DND-41 (cell line): ENCODE measurements at regions not wholly inside any gene's neighbourhood (a gene's known extent, or its start where the extent isn't known, plus 50 kb on each side); places are given as distances from the start of the nearest gene placed in this dataset.

ENCODE experiments used
- ATAC-seq: fragments of 200-7000 bp; cut with Tn5 transposase; 3 replicates; pipeline ENCODE4 v1.9.1; 2021; ENCODE audit warnings: low read depth; ENCODE audit not compliant: insufficient read depth
- DNase-seq: peaks from one replicate; pipeline ENCODE4 v3.0.0-alpha.2; 2020
- H2AFZ ChIP-seq: 2 replicates; pipeline ENCODE4 v1.6.0; 2012; ENCODE audit warnings: low read depth, low read length
- H3K27ac ChIP-seq: 2 replicates; pipeline ENCODE4 v1.5.1; 2012; ENCODE audit warnings: low read length, inconsistent platforms
- H3K27me3 ChIP-seq: fragments of 200-600 bp; sonication (generic); 2 replicates; pipeline ENCODE4 v1.6.0; 2012; ENCODE audit warnings: low read length, mild to moderate bottlenecking, inconsistent platforms; ENCODE audit not compliant: insufficient read depth, poor library complexity
- H3K36me3 ChIP-seq: 2 replicates; pipeline ENCODE4 v1.5.1; 2012; ENCODE audit warnings: low read length, inconsistent platforms; ENCODE audit not compliant: insufficient read depth
- H3K4me1 ChIP-seq: 2 replicates; pipeline ENCODE4 v1.5.1; 2012; ENCODE audit warnings: mild to moderate bottlenecking, low read length; ENCODE audit not compliant: insufficient read depth
- H3K4me2 ChIP-seq: 2 replicates; pipeline ENCODE4 v1.6.0; 2012; ENCODE audit warnings: mild to moderate bottlenecking, moderate library complexity, low read length, inconsistent platforms; ENCODE audit not compliant: insufficient read depth
- H3K4me3 ChIP-seq, 2 experiments: fragments of 200-600 bp in 1 of 2; shearing (Covaris generic) in 1 of 2; 2 replicates each; pipeline ENCODE4 v1.5.1; 2012 to 2016; ENCODE audit warnings: inconsistent platforms in 2 of 2, low read length in 2 of 2, mild to moderate bottlenecking in 2 of 2, low read depth in 1 of 2, moderate library complexity in 1 of 2
- H3K79me2 ChIP-seq: 2 replicates; pipeline ENCODE4 v1.6.0; 2012; ENCODE audit warnings: low read length, inconsistent platforms; ENCODE audit not compliant: insufficient read depth
- H3K9ac ChIP-seq: 2 replicates; pipeline ENCODE4 v1.6.0; 2012; ENCODE audit warnings: low read depth, mild to moderate bottlenecking, inconsistent platforms, low read length, moderate library complexity
- H3K9me3 ChIP-seq: 2 replicates; pipeline ENCODE4 v1.5.1; 2012; ENCODE audit warnings: low read length, moderate library complexity, mild to moderate bottlenecking, inconsistent platforms; ENCODE audit not compliant: insufficient read depth, severe bottlenecking
- H4K20me1 ChIP-seq: 2 replicates; pipeline ENCODE4 v1.6.0; 2012; ENCODE audit warnings: low read length; ENCODE audit not compliant: insufficient read depth
- EZH2 ChIP-seq: IDR thresholded peaks from 3 replicates; pipeline ENCODE4 v1.6.1; 2012; ENCODE audit warnings: borderline replicate concordance, low read depth, mild to moderate bottlenecking, moderate library complexity, low read length, inconsistent platforms; ENCODE audit not compliant: severe bottlenecking
- TF ChIP-seq, protein P1 (sequence below): IDR thresholded peaks from 2 replicates; pipeline ENCODE4 v1.5.1; 2012; ENCODE audit warnings: borderline replicate concordance, low read length, moderate library complexity, mild to moderate bottlenecking; ENCODE audit not compliant: poor library complexity, severe bottlenecking; ENCODE audit errors: extremely low read depth

DNA sequence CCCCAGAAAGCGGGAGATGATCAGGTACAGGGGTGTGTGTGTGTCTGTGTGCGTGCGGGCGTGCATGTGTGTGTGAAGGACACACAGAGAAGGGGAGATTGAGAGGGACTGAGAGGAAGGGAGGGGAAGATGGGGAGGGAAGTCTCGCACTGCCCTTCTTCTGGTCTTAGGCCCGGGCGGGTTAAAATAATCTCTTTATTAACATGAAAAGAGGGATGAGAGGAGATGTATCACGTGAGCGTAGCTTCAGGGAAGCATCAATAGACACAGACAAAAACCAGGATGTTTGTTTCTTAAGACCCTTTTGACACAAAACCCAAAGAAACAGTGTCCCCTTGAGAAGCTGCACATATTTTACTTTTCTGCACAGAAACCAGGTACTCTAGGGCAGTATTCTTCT lies 347.3 kb downstream of the BRD1 start:
- no peaks in the 10 kb centered on the region for H3K36me3 ChIP-seq
- H3K4me2 ChIP-seq = no peak overlapping the region
- H3K27ac ChIP-seq = no peak overlapping the region
- no peak for DNase-seq
- ATAC-seq = no peak
- no peak overlapping the region for H3K9ac ChIP-seq
- no peaks in the 10 kb centered on the region for H3K79me2 ChIP-seq
- H3K4me3 ChIP-seq = no peak overlapping the region
- no peak overlapping the region for H2AFZ ChIP-seq
- no peak for TF ChIP-seq EZH2
- TF ChIP-seq, protein P1, sequence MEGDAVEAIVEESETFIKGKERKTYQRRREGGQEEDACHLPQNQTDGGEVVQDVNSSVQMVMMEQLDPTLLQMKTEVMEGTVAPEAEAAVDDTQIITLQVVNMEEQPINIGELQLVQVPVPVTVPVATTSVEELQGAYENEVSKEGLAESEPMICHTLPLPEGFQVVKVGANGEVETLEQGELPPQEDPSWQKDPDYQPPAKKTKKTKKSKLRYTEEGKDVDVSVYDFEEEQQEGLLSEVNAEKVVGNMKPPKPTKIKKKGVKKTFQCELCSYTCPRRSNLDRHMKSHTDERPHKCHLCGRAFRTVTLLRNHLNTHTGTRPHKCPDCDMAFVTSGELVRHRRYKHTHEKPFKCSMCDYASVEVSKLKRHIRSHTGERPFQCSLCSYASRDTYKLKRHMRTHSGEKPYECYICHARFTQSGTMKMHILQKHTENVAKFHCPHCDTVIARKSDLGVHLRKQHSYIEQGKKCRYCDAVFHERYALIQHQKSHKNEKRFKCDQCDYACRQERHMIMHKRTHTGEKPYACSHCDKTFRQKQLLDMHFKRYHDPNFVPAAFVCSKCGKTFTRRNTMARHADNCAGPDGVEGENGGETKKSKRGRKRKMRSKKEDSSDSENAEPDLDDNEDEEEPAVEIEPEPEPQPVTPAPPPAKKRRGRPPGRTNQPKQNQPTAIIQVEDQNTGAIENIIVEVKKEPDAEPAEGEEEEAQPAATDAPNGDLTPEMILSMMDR = no peak
- H3K4me1 ChIP-seq = no peaks in the 10 kb centered on the region
- H4K20me1 ChIP-seq = no peaks in the 10 kb centered on the region
- no peaks in the 10 kb centered on the region for H3K27me3 ChIP-seq
- no peaks in the 10 kb centered on the region for H3K9me3 ChIP-seq

DNA sequence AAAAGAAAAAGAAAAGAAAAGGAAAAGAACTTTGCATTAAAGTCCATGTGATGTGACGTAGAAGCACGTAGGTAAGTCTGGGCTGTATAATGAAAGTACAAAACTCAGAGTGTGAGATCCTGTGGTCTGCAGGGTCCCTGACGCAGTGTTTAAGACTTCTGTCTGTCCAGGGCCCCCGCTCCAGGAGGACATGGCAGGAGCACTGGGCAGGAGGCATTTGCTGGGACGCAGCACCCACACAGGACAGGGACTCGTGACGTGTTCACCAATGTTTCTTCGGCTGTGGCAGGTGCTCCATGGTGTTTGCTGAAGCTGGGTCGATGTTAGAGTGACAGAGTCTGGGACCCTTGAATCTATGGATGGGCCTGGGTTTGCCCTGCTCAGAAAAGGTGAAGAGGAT lies 348.1 kb downstream of the BRD1 start:
- H3K4me2 ChIP-seq = no peak overlapping the region
- no peaks in the 10 kb centered on the region for H4K20me1 ChIP-seq
- H3K9me3 ChIP-seq = no peaks in the 10 kb centered on the region
- no peak for ATAC-seq
- no peaks in the 10 kb centered on the region for H3K27me3 ChIP-seq
- H3K36me3 ChIP-seq = no peaks in the 10 kb centered on the region
- TF ChIP-seq EZH2 = no peak
- TF ChIP-seq, protein P1 = no peak
- H3K4me3 ChIP-seq = no peak overlapping the region
- no peaks in the 10 kb centered on the region for H3K4me1 ChIP-seq
- H3K79me2 ChIP-seq = no peaks in the 10 kb centered on the region
- H3K27ac ChIP-seq = no peak overlapping the region
- no peak for DNase-seq
- no peak overlapping the region for H2AFZ ChIP-seq
- H3K9ac ChIP-seq = no peak overlapping the region

DNA sequence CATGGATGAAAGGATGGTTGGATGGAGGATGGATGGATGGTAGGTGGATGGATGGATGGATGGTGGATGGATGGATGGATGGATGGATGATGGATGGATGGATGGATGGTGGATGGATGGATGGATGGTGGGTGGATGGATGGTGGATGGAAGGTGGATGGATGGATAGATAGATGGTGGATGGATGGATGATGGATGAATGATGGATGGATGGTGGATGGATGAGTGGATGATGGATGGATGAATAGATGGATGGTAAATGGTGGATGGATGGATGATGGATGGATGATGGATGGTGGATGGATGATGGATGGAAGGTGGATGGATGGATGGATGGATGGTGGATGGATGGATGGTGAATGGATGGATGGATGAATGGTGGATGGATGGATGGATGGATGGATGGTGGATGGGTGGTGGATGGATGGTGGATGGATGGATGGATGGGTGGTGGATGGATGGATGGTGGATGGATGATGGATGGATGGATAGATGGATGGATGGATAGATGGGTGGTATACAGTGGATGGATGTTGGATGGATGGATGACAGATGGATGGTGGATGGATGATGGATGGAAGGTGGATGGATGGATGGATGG lies 350.8 kb downstream of the BRD1 start:
- no peak overlapping the region for H3K4me2 ChIP-seq
- H3K79me2 ChIP-seq = no peaks in the 10 kb centered on the region

More for the DNA sequence above, 350.8 kb downstream of the BRD1 start:
- ATAC-seq (no peak), DNase-seq (no peak)
- Histone ChIP-seq H3K36me3 (no peaks in the 10 kb centered on the region), H3K9ac (no peak overlapping the region), H2AFZ (no peak overlapping the region), H3K4me3 (no peak overlapping the region), H3K4me1 (no peaks in the 10 kb centered on the region), H3K9me3 (no peaks in the 10 kb centered on the region), H3K27ac (no peak overlapping the region), H4K20me1 (no peaks in the 10 kb centered on the region), H3K27me3 (no peaks in the 10 kb centered on the region)
- TF ChIP-seq EZH2 = no peak
- TF ChIP-seq, protein P1 = no peak
